Fibroblast of lung (primary cell): ENCODE measurements at regions not wholly inside any gene's neighbourhood (a gene's known extent, or its start where the extent isn't known, plus 50 kb on each side); places are given as distances from the start of the nearest gene placed in this dataset.

Source experiments
- DNase-seq, 2 donors: peaks; one replicate each; pipeline versions ENCODE4 v3.0.0 to v3.0.0-alpha.2; 2010; ENCODE audit warnings: low read depth in 2 of 2
- H2AFZ ChIP-seq: 2 replicates; pipeline ENCODE4 v1.5.1; 2012; ENCODE audit warnings: low read length, control low read depth, inconsistent platforms
- H3K27ac ChIP-seq: 2 replicates; pipeline ENCODE4 v1.5.1; 2011; ENCODE audit warnings: low read length, control low read depth; ENCODE audit not compliant: insufficient read depth
- H3K27me3 ChIP-seq: 2 replicates; pipeline ENCODE4 v1.5.1; 2011; ENCODE audit warnings: mild to moderate bottlenecking, low read length; ENCODE audit not compliant: control insufficient read depth, insufficient read depth
- H3K36me3 ChIP-seq: 2 replicates; pipeline ENCODE4 v1.5.1; 2011; ENCODE audit warnings: low read length; ENCODE audit not compliant: control insufficient read depth, insufficient read depth
- H3K4me1 ChIP-seq: 2 replicates; pipeline ENCODE4 v1.5.1; 2011; ENCODE audit warnings: low read length; ENCODE audit not compliant: control insufficient read depth, insufficient read depth; ENCODE audit errors: extremely low read depth
- H3K4me2 ChIP-seq: 2 replicates; pipeline ENCODE4 v1.5.1; 2011; ENCODE audit warnings: low read length, control low read depth; ENCODE audit not compliant: insufficient read depth; ENCODE audit errors: extremely low read depth
- H3K4me3 ChIP-seq, 4 experiments: fragments of 200-600 bp in 1 of 4; sonication (generic) in 1 of 4; replicated peaks in 1 of 4; 2 replicates each; pipeline ENCODE4 v1.5.1; 2011 to 2016; ENCODE audit warnings: low read length in 4 of 4, low read depth in 3 of 4, mild to moderate bottlenecking in 3 of 4, control low read depth in 2 of 4, inconsistent platforms in 1 of 4, mixed read lengths in 1 of 4; ENCODE audit not compliant: insufficient read depth in 1 of 4; ENCODE audit errors: control extremely low read depth in 1 of 4
- H3K79me2 ChIP-seq: 2 replicates; pipeline ENCODE4 v1.5.1; 2012; ENCODE audit warnings: mild to moderate bottlenecking, low read length, inconsistent platforms; ENCODE audit not compliant: control insufficient read depth, insufficient read depth
- H3K9ac ChIP-seq: 2 replicates; pipeline ENCODE4 v1.5.1; 2011; ENCODE audit warnings: mild to moderate bottlenecking, low read length, control low read depth; ENCODE audit not compliant: insufficient read depth
- H3K9me3 ChIP-seq: 2 replicates; pipeline ENCODE4 v1.5.1; 2012; ENCODE audit warnings: low read depth, low read length; ENCODE audit not compliant: control insufficient read depth, insufficient read depth
- H4K20me1 ChIP-seq: 2 replicates; pipeline ENCODE4 v1.5.1; 2011; ENCODE audit warnings: low read length; ENCODE audit not compliant: control insufficient read depth, insufficient read depth; ENCODE audit errors: extremely low read depth
- EZH2 ChIP-seq: IDR thresholded peaks from 2 replicates; pipeline ENCODE4 v1.5.1; 2012; ENCODE audit warnings: low read length, control low read depth, mild to moderate bottlenecking; ENCODE audit errors: missing control alignments
- TF ChIP-seq, protein P1 (sequence below), 2 donors: IDR thresholded peaks in 1 of 2; conservative IDR thresholded peaks in 1 of 2; 1 replicate in 1 of 2; 2 replicates in 1 of 2; pipeline ENCODE4 v1.5.1; 2011 to 2012; ENCODE audit warnings: low read length in 2 of 2, control low read depth in 1 of 2, inconsistent platforms in 1 of 2, low read depth in 1 of 2, mild to moderate bottlenecking in 1 of 2

DNA sequence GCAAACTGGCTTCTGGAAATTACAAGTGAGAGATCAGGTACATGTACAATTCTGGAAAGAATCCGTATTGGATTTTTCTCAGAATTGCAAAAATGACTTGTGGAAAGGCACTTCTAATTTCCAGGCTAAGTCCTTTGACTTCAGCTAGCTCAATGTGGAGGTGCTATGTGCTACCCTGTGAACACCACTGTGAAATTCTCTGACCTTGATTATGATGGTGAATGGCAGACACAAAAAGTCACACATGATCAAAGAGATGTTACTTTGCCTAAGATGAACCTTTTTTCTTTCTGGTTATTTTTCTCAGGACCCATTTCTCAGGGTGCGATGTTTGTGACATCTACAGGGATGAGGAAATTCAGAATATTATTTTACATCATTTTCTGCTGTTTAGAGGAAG, 856.6 kb upstream of the VRK2 start:
- no peaks in the 10 kb centered on the region for H3K9me3 ChIP-seq
- H3K4me1 ChIP-seq = no peaks in the 10 kb centered on the region
- H3K4me3 ChIP-seq = no peak overlapping the region
- no peaks in the 10 kb centered on the region for H3K27me3 ChIP-seq
- no peaks in the 10 kb centered on the region for H3K79me2 ChIP-seq
- no peak for DNase-seq
- no peaks in the 10 kb centered on the region for H3K36me3 ChIP-seq
- H3K4me2 ChIP-seq = no peak overlapping the region
- H4K20me1 ChIP-seq = no peaks in the 10 kb centered on the region
- no peak overlapping the region for H2AFZ ChIP-seq
- H3K27ac ChIP-seq = no peak overlapping the region
- no peak overlapping the region for H3K9ac ChIP-seq
- TF ChIP-seq EZH2 = no peak
- TF ChIP-seq, protein P1, sequence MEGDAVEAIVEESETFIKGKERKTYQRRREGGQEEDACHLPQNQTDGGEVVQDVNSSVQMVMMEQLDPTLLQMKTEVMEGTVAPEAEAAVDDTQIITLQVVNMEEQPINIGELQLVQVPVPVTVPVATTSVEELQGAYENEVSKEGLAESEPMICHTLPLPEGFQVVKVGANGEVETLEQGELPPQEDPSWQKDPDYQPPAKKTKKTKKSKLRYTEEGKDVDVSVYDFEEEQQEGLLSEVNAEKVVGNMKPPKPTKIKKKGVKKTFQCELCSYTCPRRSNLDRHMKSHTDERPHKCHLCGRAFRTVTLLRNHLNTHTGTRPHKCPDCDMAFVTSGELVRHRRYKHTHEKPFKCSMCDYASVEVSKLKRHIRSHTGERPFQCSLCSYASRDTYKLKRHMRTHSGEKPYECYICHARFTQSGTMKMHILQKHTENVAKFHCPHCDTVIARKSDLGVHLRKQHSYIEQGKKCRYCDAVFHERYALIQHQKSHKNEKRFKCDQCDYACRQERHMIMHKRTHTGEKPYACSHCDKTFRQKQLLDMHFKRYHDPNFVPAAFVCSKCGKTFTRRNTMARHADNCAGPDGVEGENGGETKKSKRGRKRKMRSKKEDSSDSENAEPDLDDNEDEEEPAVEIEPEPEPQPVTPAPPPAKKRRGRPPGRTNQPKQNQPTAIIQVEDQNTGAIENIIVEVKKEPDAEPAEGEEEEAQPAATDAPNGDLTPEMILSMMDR (conservative IDR thresholded peaks at IDR 0.05 in 1 of 2, IDR thresholded peaks at IDR 0.05 in 1 of 2; ENCODE audit: low read depth in 1 of 2, low read length in 2 of 2) = no peak

DNA sequence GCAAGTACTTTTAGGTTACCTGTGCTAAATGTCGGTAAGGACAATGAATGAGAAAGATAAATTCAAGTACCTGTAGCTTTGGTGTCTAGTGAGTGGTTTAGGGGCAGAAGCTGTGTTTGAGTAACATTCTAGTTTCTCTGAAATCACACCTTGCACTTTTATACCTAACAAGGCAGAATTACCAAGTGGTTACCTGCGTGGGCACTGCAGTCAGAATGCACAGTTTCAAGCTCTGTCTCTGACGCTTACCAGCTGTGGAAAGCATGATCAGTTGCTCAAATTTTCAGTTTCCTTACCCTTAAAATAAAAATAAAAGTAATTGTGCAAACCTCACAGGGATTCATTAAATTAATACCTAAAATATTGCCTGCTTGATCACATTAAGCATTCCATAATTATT, 846.9 kb upstream of the VRK2 start:
- no peaks in the 10 kb centered on the region for H3K4me1 ChIP-seq
- H3K9me3 ChIP-seq = no peaks in the 10 kb centered on the region
- no peaks in the 10 kb centered on the region for H4K20me1 ChIP-seq
- no peak for TF ChIP-seq EZH2
- H3K36me3 ChIP-seq = no peaks in the 10 kb centered on the region
- H2AFZ ChIP-seq = no peak overlapping the region
- no peak for DNase-seq
- no peak overlapping the region for H3K9ac ChIP-seq
- H3K4me2 ChIP-seq = no peak overlapping the region
- no peak overlapping the region for H3K27ac ChIP-seq
- no peak overlapping the region for H3K4me3 ChIP-seq
- no peaks in the 10 kb centered on the region for H3K79me2 ChIP-seq
- H3K27me3 ChIP-seq = no peaks in the 10 kb centered on the region

GRCh38 chr2:57204364-57204763, 842.2 kb upstream of the VRK2 start:
- Histone ChIP-seq H3K4me1 (no peaks in the 10 kb centered on the region), H3K4me3 (no peak overlapping the region), H3K27me3 (no peaks in the 10 kb centered on the region), H3K4me2 (no peak overlapping the region), H3K36me3 (no peaks in the 10 kb centered on the region), H3K27ac (no peak overlapping the region), H4K20me1 (no peaks in the 10 kb centered on the region), H2AFZ (no peak overlapping the region), H3K9ac (no peak overlapping the region), H3K79me2 (no peaks in the 10 kb centered on the region), H3K9me3 (no peaks in the 10 kb centered on the region)
- no peak for DNase-seq
- TF ChIP-seq, protein P1 (conservative IDR thresholded peaks at IDR 0.05 in 1 of 2, IDR thresholded peaks at IDR 0.05 in 1 of 2; ENCODE audit: low read depth in 1 of 2, low read length in 2 of 2) = no peak
- TF ChIP-seq EZH2 = no peak
